OCI-LY3 (cell line): ENCODE measurements at regions not wholly inside any gene's neighbourhood (a gene's known extent, or its start where the extent isn't known, plus 50 kb on each side); places are given as distances from the start of the nearest gene placed in this dataset.

Experiments used
- H2AFZ ChIP-seq: fragments of 200-600, 300-600 bp; shearing (Covaris generic); 2 replicates; pipeline ENCODE4 v1.6.0; 2014; ENCODE audit warnings: antibody characterized with exemption, low read depth, low read length
- H3K27ac ChIP-seq: fragments of 200-600, 300-600 bp; sonication (generic); 2 replicates; pipeline ENCODE4 v1.5.1; 2014; ENCODE audit warnings: mild to moderate bottlenecking, low read length, moderate library complexity, mixed read lengths
- H3K27me3 ChIP-seq: fragments of 200-600, 300-600 bp; sonication (generic); 2 replicates; pipeline ENCODE4 v1.6.1; 2014; ENCODE audit warnings: low read depth, low read length, mixed read lengths
- H3K36me3 ChIP-seq: fragments of 200-600, 300-600 bp; sonication (generic); replicated peaks from 2 replicates; pipeline ENCODE3; 2014; ENCODE audit warnings: low read depth, low read length, mixed read lengths
- H3K4me1 ChIP-seq: fragments of 300-600, 200-600 bp; sonication (generic); 2 replicates; pipeline ENCODE4 v1.6.1; 2014; ENCODE audit warnings: low read length, mixed read lengths
- H3K4me2 ChIP-seq: fragments of 200-600, 300-600 bp; sonication (generic); 2 replicates; pipeline ENCODE4 v1.6.1; 2014; ENCODE audit warnings: low read length, mixed read lengths
- H3K4me3 ChIP-seq: fragments of 300-600, 200-600 bp; sonication (generic); 2 replicates; pipeline ENCODE4 v1.5.1; 2014; ENCODE audit warnings: antibody characterized with exemption, mild to moderate bottlenecking, low read length, moderate library complexity
- H3K79me2 ChIP-seq: fragments of 300-600, 200-600 bp; shearing (Covaris generic); 2 replicates; pipeline ENCODE4 v1.6.1; 2014; ENCODE audit warnings: mild to moderate bottlenecking, low read length, mixed read lengths
- H3K9ac ChIP-seq: fragments of 300-600, 200-600 bp; shearing (Covaris generic); 2 replicates; pipeline ENCODE4 v1.6.0; 2014; ENCODE audit warnings: mild to moderate bottlenecking, low read length, moderate library complexity
- H3K9me3 ChIP-seq: fragments of 200-600, 300-600 bp; shearing (Covaris generic); 2 replicates; pipeline ENCODE4 v1.6.1; 2014; ENCODE audit warnings: low read length, mixed read lengths; ENCODE audit not compliant: insufficient read depth
- H4K20me1 ChIP-seq: fragments of 200-600, 300-600 bp; sonication (generic); 2 replicates; pipeline ENCODE4 v1.6.1; 2016; ENCODE audit warnings: low read length, mixed read lengths; ENCODE audit not compliant: insufficient read depth
- EZH2phosphoT487 ChIP-seq: fragments of 200-600 bp; shearing (Covaris generic); IDR thresholded peaks from 2 replicates; pipeline ENCODE4 v1.6.1; 2018; ENCODE audit warnings: antibody characterized with exemption, mixed run types, low read depth
- TF ChIP-seq, protein P1 (sequence below): fragments of 200-600, 300-600 bp; sonication (generic); IDR thresholded peaks from 2 replicates; pipeline ENCODE4 v1.5.1; 2014; ENCODE audit warnings: antibody characterized with exemption, low read length, low read depth

DNA sequence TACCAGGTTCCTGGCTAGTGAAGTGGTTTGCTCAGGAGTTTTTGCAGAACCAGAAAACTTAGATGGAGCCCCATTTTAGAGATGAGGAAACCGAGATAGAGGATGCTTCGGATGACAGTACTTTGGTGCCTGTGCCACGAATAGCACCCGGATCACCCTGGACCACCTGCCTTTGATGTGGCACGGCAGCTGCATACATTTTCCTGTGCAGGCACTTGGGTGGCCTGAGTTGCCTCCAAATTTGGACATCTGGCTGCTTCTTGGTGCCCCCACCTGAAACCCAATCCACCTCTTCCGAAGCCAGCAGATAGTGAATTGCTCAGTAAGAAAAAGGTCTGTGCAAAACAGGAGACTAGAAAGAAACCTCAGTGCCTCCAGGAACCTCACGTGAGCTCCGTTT lies 140.6 kb upstream of the ID2 start:
- peak overlapping the region; percentile 92; the same call in 1 of the 2 replicates for H3K9ac ChIP-seq
- no peak overlapping the region; the same call in 1 of the 2 replicates for H3K4me3 ChIP-seq
- no peak overlapping the region for H2AFZ ChIP-seq
- peak overlapping the region; percentile 98 for H3K27ac ChIP-seq
- peaks cover 22% of the 10 kb centered on the region for H3K36me3 ChIP-seq
- peak overlapping the region; percentile 75 for H3K4me2 ChIP-seq
- no peaks in the 10 kb centered on the region for H3K9me3 ChIP-seq
- TF ChIP-seq, protein P1, sequence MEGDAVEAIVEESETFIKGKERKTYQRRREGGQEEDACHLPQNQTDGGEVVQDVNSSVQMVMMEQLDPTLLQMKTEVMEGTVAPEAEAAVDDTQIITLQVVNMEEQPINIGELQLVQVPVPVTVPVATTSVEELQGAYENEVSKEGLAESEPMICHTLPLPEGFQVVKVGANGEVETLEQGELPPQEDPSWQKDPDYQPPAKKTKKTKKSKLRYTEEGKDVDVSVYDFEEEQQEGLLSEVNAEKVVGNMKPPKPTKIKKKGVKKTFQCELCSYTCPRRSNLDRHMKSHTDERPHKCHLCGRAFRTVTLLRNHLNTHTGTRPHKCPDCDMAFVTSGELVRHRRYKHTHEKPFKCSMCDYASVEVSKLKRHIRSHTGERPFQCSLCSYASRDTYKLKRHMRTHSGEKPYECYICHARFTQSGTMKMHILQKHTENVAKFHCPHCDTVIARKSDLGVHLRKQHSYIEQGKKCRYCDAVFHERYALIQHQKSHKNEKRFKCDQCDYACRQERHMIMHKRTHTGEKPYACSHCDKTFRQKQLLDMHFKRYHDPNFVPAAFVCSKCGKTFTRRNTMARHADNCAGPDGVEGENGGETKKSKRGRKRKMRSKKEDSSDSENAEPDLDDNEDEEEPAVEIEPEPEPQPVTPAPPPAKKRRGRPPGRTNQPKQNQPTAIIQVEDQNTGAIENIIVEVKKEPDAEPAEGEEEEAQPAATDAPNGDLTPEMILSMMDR, result no peak
- no peak for TF ChIP-seq EZH2phosphoT487
- no peaks in the 10 kb centered on the region for H4K20me1 ChIP-seq
- H3K27me3 ChIP-seq, result no peaks in the 10 kb centered on the region
- peaks cover 42% of the 10 kb centered on the region for H3K79me2 ChIP-seq
- peaks cover 97% of the 10 kb centered on the region for H3K4me1 ChIP-seq

DNA sequence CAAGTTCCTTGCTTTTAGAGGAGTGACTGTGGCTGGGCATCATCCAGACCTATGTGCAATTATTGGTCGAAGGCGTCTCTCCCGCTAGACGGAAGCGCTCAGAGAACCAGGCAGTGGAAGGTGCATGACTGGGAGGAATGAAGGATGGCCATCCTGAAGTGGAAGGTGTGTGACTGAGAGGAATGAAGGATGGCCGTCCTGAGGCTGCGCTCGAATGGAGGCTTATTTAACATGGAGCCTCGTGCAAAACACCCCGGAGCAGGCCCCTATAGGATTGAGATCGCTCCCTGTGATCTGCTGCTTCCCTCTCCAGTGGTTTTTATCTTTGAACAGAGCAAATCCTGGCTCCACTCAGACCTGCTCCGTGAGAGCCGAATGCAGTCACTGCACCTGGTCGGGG lies 140.2 kb upstream of the ID2 start:
- H3K4me1 ChIP-seq, result peaks cover 97% of the 10 kb centered on the region

DNA sequence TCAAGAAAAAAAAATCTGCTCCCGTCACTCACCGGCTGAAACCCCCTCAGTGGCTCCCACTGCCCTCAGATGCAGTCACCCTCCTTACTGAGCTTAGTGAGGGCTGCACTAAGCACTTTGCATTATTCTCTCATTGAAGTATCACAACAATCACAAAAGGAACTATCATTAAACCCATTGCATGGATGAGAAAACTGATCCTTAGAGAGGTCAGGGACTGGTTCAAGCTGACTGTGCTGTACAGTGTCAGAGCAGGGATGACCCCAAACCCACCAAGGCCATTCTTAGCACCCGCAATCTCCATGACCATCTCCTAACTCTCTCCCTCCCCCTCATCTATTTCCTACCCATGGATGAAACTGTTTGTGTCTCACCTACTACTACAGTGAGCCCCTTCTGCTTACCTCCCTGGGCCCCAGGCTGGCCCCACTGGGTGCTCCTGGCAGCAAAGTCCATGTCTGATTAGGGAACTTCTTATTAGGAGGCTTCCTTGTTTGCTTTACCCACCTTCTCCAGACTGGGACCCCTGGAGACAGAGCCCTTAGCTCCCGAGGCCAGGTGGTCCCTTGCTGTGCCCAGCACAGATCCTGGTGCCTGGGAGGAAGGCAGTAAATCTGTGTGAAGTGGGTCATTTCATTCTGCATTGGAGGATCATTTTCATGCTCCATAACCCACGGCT lies 139.3 kb upstream of the ID2 start:
- peaks cover 24% of the 10 kb centered on the region for H3K36me3 ChIP-seq

More for the DNA sequence above, 140.2 kb upstream of the ID2 start:
- no peaks in the 10 kb centered on the region for H3K9me3 ChIP-seq
- H3K27me3 ChIP-seq, result no peaks in the 10 kb centered on the region
- H3K4me3 ChIP-seq, result peak overlapping the region; percentile 35; the same call in 1 of the 2 replicates
- peaks cover 46% of the 10 kb centered on the region for H3K79me2 ChIP-seq
- peak overlapping the region; percentile 75 for H3K4me2 ChIP-seq
- peak overlapping the region; percentile 98 for H3K27ac ChIP-seq
- TF ChIP-seq, protein P1, result no peak
- no peak for TF ChIP-seq EZH2phosphoT487
- H4K20me1 ChIP-seq, result no peaks in the 10 kb centered on the region
- no peak overlapping the region for H2AFZ ChIP-seq
- peak overlapping the region; percentile 92 for H3K9ac ChIP-seq
- peaks cover 22% of the 10 kb centered on the region for H3K36me3 ChIP-seq

DNA sequence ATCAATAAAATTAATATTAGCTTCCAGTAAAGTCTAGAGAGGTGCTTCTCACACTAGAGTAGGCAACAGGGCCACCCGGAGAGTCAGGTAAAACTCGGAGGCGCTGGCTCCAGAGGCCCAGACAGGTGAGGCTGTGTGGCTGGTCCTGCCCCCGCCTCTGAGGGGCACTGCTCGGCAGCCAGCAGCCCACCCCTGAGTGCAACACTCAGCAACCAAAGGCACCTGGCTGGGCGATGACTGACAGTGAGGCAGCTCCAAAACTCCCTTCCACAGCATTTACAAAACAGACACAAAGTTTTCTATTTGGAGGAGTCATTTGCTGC lies 138.8 kb upstream of the ID2 start:
- Histone ChIP-seq H3K4me3 (peak overlapping the region; percentile 35), H3K4me2 (peak overlapping the region; percentile 75), H3K79me2 (peaks cover 60% of the 10 kb centered on the region), H2AFZ (no peak overlapping the region), H3K36me3 (peaks cover 26% of the 10 kb centered on the region), H3K27ac (peak overlapping the region; percentile 98), H3K9ac (peak overlapping the region; percentile 92), H3K9me3 (no peaks in the 10 kb centered on the region), H3K27me3 (no peaks in the 10 kb centered on the region), H3K4me1 (peaks cover 97% of the 10 kb centered on the region), H4K20me1 (no peaks in the 10 kb centered on the region)
- no peak for TF ChIP-seq EZH2phosphoT487
- TF ChIP-seq, protein P1, result peak; percentile 28; the same call in 1 of the 2 replicates

More for the DNA sequence above, 139.3 kb upstream of the ID2 start:
- TF ChIP-seq EZH2phosphoT487, result no peak
- TF ChIP-seq, protein P1, result no peak
- H3K9me3 ChIP-seq, result no peaks in the 10 kb centered on the region
- H2AFZ ChIP-seq, result no peak overlapping the region
- H3K27ac ChIP-seq, result peak overlapping the region; percentile 98
- no peaks in the 10 kb centered on the region for H4K20me1 ChIP-seq
- peaks cover 97% of the 10 kb centered on the region for H3K4me1 ChIP-seq
- H3K4me2 ChIP-seq, result peak overlapping the region; percentile 75
- peak overlapping the region; percentile 92 for H3K9ac ChIP-seq
- no peaks in the 10 kb centered on the region for H3K27me3 ChIP-seq
- peak overlapping the region; percentile 35 for H3K4me3 ChIP-seq
- H3K79me2 ChIP-seq, result peaks cover 55% of the 10 kb centered on the region
